MM.1S (cell line): ENCODE measurements at regions not wholly inside any gene's neighbourhood (a gene's known extent, or its start where the extent isn't known, plus 50 kb on each side); places are given as distances from the start of the nearest gene placed in this dataset.

Experiments used
- DNase-seq: peaks from one replicate; pipeline ENCODE4 v3.0.0-alpha.2; 2015
- H2AFZ ChIP-seq: fragments of 300-600 bp; sonication (generic); 2 replicates; pipeline ENCODE4 v1.6.0; 2016; ENCODE audit warnings: antibody characterized with exemption, low read length
- H3F3A ChIP-seq: fragments of 300-600 bp; sonication (generic); 2 replicates; pipeline ENCODE4 v1.6.1; 2016; ENCODE audit warnings: mild to moderate bottlenecking, antibody characterized with exemption, low read length, moderate library complexity, mixed read lengths; ENCODE audit not compliant: insufficient read depth
- H3K27ac ChIP-seq: fragments of 300-600 bp; sonication (generic); 2 replicates; pipeline ENCODE4 v1.5.1; 2016; ENCODE audit warnings: mild to moderate bottlenecking, low read length
- H3K27me3 ChIP-seq: fragments of 300-600 bp; sonication (generic); replicated peaks from 2 replicates; pipeline ENCODE4 v1.6.0; 2016; ENCODE audit warnings: low read length; ENCODE audit not compliant: insufficient read depth
- H3K36me3 ChIP-seq: fragments of 300-600 bp; sonication (generic); replicated peaks from 2 replicates; pipeline ENCODE4 v1.6.1; 2016; ENCODE audit warnings: mild to moderate bottlenecking, low read length, mixed read lengths; ENCODE audit not compliant: insufficient read depth
- H3K4me1 ChIP-seq: fragments of 300-600 bp; sonication (generic); 2 replicates; pipeline ENCODE4 v1.6.1; 2016; ENCODE audit warnings: low read length, mixed read lengths
- H3K4me2 ChIP-seq: fragments of 300-600 bp; sonication (generic); 2 replicates; pipeline ENCODE4 v1.6.0; 2016; ENCODE audit warnings: low read depth, low read length
- H3K4me3 ChIP-seq: fragments of 300-600 bp; sonication (generic); 2 replicates; pipeline ENCODE4 v1.5.1; 2016; ENCODE audit warnings: low read length, mixed read lengths
- H3K79me2 ChIP-seq: fragments of 300-600 bp; sonication (generic); 2 replicates; pipeline ENCODE4 v1.6.1; 2016; ENCODE audit warnings: mixed run types, low read length, mixed read lengths
- H3K9ac ChIP-seq: fragments of 300-600 bp; sonication (generic); 2 replicates; pipeline ENCODE4 v1.6.1; 2016; ENCODE audit warnings: low read length, mixed read lengths
- H3K9me2 ChIP-seq: fragments of 300-600 bp; sonication (generic); replicated peaks from 2 replicates; pipeline ENCODE4 v1.6.1; 2016; ENCODE audit warnings: mild to moderate bottlenecking, low read length, mixed read lengths; ENCODE audit not compliant: insufficient read depth
- H3K9me3 ChIP-seq: fragments of 300-600 bp; sonication (generic); replicated peaks from 2 replicates; pipeline ENCODE4 v1.6.1; 2016; ENCODE audit warnings: mild to moderate bottlenecking, low read length, mixed read lengths; ENCODE audit not compliant: insufficient read depth
- H4K20me1 ChIP-seq: fragments of 300-600 bp; sonication (generic); 2 replicates; pipeline ENCODE4 v1.6.1; 2016; ENCODE audit warnings: mild to moderate bottlenecking, low read length, moderate library complexity, mixed read lengths; ENCODE audit not compliant: insufficient read depth
- CTCF ChIP-seq: fragments of 300-600 bp; sonication (generic); IDR thresholded peaks from 2 replicates; pipeline ENCODE4 v1.5.1; 2016; ENCODE audit warnings: antibody characterized with exemption, low read length, mixed read lengths
- EZH2 ChIP-seq: fragments of 300-600 bp; sonication (generic); optimal IDR thresholded peaks from 2 replicates; pipeline ENCODE3; 2017; ENCODE audit warnings: low read depth, mild to moderate bottlenecking, antibody characterized with exemption, low read length, mixed read lengths
- EZH2phosphoT487 ChIP-seq: fragments of 300-600 bp; sonication (generic); IDR thresholded peaks from 2 replicates; pipeline ENCODE4 v1.6.1; 2018; ENCODE audit warnings: antibody characterized with exemption, low read length

DNA sequence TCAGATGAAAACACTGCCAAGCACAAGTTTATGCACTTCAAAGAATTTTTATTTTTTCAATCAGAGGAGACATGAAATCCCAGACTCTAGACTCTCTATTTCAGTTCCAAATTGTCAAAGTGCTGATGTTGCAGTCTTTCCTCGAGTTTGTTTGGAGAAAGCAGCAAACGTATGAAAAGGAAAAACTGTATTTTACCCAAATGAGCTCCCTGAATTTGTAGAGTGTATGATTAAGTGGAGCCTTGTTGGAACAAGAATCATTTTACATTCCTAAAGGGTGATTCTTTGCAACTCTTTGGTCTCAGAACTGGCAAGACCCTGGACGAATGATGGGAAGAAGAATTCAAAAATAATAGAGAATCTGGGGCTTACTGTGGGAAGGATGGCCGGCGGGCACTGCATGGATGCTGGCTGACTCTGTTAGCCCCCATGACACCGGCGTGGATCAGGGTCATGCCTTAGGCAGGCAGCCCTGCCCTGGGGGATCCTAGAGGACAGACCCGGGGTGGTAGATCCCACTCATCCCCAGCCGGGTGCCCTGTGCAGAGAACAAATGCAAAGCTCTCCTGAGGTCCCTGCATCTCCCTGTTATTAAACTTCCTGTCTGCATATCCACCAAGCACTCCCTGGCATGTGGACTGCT lies 207.4 kb downstream of the FNDC1 start:
- Histone ChIP-seq H2AFZ (no peak overlapping the region), H3K9me2 (no peaks in the 10 kb centered on the region)

GRCh38 chr6:159375014-159375413 lies 205.8 kb downstream of the FNDC1 start:
- Histone ChIP-seq H3K9me3 (no peaks in the 10 kb centered on the region), H3K27me3 (no peaks in the 10 kb centered on the region)
- TF ChIP-seq EZH2 (no peak), CTCF (no peak), EZH2phosphoT487 (no peak)

More for the DNA sequence above, 207.4 kb downstream of the FNDC1 start:
- no peaks in the 10 kb centered on the region for H3K36me3 ChIP-seq
- no peaks in the 10 kb centered on the region for H3K9me3 ChIP-seq
- H3K4me1 ChIP-seq = no peaks in the 10 kb centered on the region
- no peaks in the 10 kb centered on the region for H4K20me1 ChIP-seq
- H3K4me2 ChIP-seq = no peak overlapping the region
- no peak overlapping the region for H3K9ac ChIP-seq
- H3K27ac ChIP-seq = no peak overlapping the region
- H3K27me3 ChIP-seq = no peaks in the 10 kb centered on the region
- no peaks in the 10 kb centered on the region for H3K79me2 ChIP-seq
- H3K4me3 ChIP-seq = no peak overlapping the region
- no peaks in the 10 kb centered on the region for H3F3A ChIP-seq
- no peak for DNase-seq
- no peak for TF ChIP-seq CTCF
- no peak for TF ChIP-seq EZH2phosphoT487
- TF ChIP-seq EZH2 = no peak

DNA sequence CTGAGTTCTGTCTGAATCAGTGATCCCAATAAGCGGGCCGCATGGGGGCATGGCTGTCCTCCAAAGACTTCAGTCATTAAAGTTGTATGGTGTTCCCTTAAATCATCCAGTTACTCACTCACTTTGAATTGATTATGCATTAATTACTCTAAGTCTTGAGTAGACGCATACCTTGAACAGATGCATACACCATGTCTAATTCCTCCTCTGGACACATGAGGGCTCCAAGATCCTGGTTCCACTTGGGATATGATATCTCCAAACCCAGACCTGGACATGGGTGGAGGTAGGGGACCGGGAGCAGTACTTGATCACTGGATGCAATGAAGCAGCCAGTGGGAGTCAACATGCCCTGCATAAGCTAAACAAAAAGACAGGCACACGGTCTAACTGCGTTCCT lies 204.5 kb downstream of the FNDC1 start:
- no peaks in the 10 kb centered on the region for H3K4me1 ChIP-seq
- no peaks in the 10 kb centered on the region for H3K9me3 ChIP-seq
- no peak overlapping the region for H3K9ac ChIP-seq
- DNase-seq = no peak
- no peaks in the 10 kb centered on the region for H4K20me1 ChIP-seq
- H3K36me3 ChIP-seq = no peaks in the 10 kb centered on the region
- H3K4me3 ChIP-seq = no peak overlapping the region
- H3F3A ChIP-seq = no peaks in the 10 kb centered on the region
- H3K27ac ChIP-seq = no peak overlapping the region
- H3K4me2 ChIP-seq = no peak overlapping the region
- H3K27me3 ChIP-seq = no peaks in the 10 kb centered on the region
- no peaks in the 10 kb centered on the region for H3K9me2 ChIP-seq
- H2AFZ ChIP-seq = no peak overlapping the region
- TF ChIP-seq EZH2 (no peak), CTCF (no peak), EZH2phosphoT487 (no peak)
- no peaks in the 10 kb centered on the region for H3K79me2 ChIP-seq

More at GRCh38 chr6:159375014-159375413, 205.8 kb downstream of the FNDC1 start:
- Histone ChIP-seq H2AFZ (no peak overlapping the region), H3K27ac (no peak overlapping the region), H3K36me3 (no peaks in the 10 kb centered on the region), H3K9me2 (no peaks in the 10 kb centered on the region), H3K4me3 (no peak overlapping the region), H3K9ac (no peak overlapping the region), H4K20me1 (no peaks in the 10 kb centered on the region), H3F3A (no peaks in the 10 kb centered on the region), H3K4me2 (no peak overlapping the region), H3K4me1 (no peaks in the 10 kb centered on the region), H3K79me2 (no peaks in the 10 kb centered on the region)
- DNase-seq = no peak
